PC-3 (cell line): ENCODE measurements at regions not wholly inside any gene's neighbourhood (a gene's known extent, or its start where the extent isn't known, plus 50 kb on each side); places are given as distances from the start of the nearest gene placed in this dataset.

Experiments
- CTCF ChIP-seq: fragments of 300-600 bp; sonication (generic); conservative IDR thresholded peaks from 2 replicates; pipeline ENCODE4 v1.5.1; 2017; ENCODE audit warnings: antibody characterized with exemption, low read depth, mild to moderate bottlenecking, low read length
- EZH2 ChIP-seq: fragments of 300-600 bp; sonication (generic); IDR thresholded peaks from one replicate; pipeline ENCODE4 v1.6.1; 2017; ENCODE audit warnings: antibody characterized with exemption, mild to moderate bottlenecking, low read length; ENCODE audit not compliant: unreplicated experiment

- no peak for TF ChIP-seq CTCF
- no peak for TF ChIP-seq EZH2
Observed at GRCh38 chr20:10848810-10849370, 175.1 kb upstream of the JAG1 start.
